Lung microvascular endothelial cell (primary cell): ENCODE measurements at regions not wholly inside any gene's neighbourhood (a gene's known extent, or its start where the extent isn't known, plus 50 kb on each side); places are given as distances from the start of the nearest gene placed in this dataset.
A peak's percentile ranks its signal among the peaks of the same experiment; 100 is the strongest.
"Not testable (repeated sequence)": the region's sequence is repeated elsewhere in the genome, so short reads cannot be mapped to it uniquely, and the experiment has no call there.

Experiments used
- DNase-seq, 2 donors: peaks; one replicate each; pipeline versions ENCODE4 v3.0.0 to v3.0.0-alpha.2; 2010; ENCODE audit warnings: low read depth in 2 of 2

DNA sequence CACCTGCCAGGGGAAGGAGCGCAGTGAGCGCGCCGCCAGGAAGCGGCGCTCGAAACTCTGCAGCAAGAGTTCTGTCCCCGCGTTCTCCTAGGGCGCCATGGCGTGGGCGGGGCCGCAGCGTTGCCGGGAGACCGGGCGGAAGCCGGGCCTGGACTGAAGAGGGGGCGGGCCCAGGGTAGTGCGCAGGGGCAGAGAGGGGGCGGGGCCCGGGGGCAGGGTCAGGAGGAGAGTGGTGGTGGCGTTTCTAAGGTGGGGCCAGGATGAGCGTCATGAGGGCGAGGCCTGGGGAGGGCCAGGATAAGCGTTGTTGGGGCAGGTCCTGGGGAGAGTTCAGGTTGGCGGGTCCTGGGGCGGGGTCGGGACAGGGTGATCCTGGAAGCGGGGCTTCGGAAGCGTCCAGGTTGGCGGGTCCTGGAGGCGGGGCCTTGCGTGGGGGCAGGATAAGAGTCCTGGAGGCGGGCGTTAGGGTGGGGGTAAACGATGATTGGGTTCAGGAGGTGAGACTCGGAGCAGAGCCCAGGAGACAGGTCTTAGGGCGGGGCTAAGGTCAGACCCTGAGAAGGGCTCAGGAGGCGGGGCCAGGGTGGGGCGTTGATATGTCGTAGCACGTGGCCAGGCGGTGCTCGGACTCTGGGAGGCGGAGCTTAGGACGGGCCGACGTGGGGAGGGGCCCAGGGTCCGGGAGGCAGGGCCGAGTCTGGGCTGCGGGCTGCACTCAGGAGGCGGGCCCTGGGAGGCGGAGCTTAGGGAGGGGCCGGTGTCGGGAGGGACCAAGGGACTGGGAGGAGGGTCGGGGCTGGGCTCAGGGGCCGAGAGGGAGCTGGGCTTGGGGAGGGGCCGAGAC, 189.4 kb downstream of the ADRA2C start:
- peak; percentile 98 to 99 for DNase-seq

DNA sequence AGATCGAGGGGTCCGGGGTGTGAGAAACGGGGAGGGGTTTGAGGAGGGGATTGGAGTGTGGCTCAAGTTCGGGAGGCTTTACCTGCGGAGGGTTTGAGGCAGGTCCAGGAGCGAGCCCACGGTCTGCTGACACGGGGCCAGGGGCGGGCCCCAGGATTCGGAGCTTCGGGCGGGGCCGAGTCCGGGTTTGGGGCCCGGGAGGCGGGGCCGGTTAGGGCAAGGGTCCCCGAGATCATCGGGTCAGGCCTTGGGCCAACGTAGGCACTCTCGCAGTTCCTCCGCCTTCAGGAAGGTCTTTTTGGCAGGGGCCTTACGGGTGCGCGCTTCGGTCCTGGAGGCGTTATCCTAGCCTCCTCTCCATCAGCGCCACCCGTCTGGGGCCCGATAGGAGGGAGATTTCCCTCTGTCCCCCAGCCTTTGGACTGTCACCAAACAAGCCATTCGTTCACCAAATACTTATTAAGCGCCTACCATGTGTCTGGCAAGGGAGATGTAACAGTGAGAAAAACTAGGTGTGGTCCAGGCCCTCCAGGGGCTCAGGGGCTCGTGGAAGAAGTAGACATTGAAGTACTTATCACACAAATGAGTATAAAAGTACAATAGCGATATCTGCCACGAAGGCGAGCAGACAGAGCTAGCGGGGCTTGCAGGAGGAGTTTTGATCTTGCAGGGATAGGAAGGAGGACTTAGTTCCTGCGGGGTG, 190.1 kb downstream of the ADRA2C start:
- not testable (repeated sequence) for DNase-seq

DNA sequence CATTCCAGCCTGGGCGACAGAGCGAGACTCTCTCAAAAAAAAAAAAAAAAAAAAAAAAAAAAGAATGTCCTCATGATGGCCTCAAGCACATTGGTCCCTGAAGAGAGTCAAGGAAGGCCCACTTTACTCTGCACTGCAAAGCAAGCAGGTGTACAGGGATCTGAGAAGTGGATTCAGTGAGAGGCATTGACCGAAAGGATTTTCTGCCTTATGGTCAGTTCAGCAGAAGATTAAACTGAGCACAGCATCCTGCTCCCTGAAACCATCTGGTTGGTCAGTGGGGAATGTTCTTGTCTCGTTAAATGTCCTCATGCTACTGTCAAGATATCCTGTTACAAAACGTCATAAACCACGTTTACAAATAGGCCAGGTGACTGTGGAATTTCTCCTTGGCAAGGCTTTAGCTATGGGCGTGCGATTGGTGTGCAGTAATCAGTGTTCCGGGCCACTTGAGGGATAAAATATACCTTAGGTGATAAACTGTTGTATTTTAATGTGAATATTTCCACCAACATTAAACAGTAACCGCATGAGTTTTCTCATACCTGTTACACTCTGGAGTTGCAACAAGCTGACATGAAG, 195.0 kb downstream of the ADRA2C start:
- not testable (repeated sequence) for DNase-seq

DNA sequence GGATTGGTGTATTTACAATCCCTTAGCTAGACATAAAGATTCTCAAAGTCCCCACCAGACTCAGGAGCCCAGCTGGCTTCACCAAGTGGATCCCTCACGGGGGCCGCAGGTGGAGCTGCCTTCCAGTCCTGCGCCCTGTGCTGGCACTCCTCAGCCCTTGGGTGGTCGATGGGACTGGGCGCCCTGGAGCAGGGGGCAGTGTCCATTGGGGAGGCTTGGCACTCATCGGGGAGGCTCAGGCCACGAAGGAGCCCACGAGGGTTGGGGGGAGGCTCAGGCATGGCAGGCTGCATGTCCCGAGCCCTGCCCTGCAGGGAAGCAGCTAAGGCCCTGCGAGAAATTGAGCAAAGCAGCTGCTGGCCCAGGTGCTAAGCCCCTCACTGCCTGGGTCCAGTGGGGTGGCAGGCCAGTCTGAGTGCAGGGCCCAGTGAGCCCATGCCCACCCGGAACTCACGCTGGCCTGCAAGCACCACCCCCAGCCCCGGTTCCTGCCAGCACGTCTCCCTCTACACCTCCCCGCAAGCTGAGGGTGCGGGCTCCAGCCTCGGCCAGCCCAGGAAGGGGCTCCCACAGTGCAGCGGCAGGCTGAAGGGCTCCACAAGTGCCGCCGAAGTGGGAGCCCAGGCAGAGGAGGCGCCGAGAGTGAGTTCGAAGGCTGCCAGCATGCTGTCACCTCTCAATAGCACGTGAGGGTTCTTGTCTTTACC, 198.5 kb downstream of the ADRA2C start:
- not testable (repeated sequence) for DNase-seq

DNA sequence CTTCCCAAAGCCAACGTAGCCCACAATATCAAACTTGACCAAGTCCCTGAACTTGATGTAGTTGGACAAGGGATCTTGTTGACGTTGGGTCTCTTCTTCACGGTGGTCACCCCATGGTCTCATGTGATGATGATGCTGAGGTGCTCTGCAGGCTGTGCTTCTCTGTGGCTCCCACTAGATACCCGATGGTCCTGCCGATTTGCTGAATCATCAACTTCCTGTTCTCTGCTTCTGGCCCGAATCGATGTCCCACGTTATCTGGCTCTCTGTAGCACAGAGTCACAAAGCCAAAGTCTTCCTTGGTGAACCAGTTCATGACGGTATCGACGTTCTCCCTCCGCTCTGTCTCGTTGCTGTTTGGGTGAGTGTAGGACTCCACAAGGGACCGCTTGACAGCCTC, 201.0 kb downstream of the ADRA2C start:
- not testable (repeated sequence) for DNase-seq

DNA sequence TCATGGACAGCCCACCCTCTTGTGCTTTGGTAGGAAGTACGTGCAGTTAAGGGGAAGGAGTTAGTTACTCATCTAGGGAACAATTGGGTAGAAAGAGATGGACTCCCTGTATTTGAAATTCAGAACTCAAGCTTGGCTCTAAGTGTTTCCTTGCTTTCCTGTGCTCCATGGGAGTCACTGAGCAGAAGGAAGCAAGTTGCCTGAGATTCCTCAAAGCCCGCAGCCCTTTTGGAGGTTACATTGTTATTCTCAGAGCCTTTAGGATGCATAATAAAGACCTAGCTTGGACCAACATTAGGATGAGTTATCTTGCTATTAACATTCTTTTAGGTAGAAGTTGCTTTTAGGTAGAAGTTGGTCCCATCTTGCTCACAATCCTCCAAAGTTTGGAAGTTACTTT, 206.4 kb downstream of the ADRA2C start:
- DNase-seq, result not testable (repeated sequence)

DNA sequence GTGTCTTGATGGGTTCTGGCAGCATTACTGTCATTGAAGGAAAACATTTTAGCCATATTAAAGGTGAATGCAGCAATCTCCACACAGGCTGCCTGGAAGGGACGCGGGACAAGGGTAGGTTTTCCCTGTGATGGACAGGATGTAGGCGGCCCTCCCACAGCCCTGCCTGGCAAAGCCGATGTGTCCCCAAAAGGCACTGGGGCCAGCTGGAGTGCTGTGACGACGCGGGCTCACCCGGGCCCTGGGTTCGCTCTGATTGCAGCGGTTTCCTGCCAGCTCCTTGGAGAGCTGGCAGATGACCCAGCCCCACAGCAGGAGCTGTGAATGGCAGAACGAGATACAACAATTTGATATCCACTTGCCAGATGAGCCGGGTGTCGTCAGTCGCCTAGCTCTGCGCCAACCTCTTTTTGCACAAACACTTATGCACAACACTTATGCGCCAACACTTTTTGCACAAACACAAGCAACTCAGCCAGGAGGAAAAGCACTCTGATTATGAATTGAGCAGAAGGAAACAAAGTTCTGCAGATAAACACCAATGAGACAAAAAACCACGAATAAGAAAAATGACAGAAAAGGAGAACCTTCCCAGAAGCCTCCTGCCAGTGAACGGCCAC, 207.5 kb downstream of the ADRA2C start:
- not testable (repeated sequence) for DNase-seq

DNA sequence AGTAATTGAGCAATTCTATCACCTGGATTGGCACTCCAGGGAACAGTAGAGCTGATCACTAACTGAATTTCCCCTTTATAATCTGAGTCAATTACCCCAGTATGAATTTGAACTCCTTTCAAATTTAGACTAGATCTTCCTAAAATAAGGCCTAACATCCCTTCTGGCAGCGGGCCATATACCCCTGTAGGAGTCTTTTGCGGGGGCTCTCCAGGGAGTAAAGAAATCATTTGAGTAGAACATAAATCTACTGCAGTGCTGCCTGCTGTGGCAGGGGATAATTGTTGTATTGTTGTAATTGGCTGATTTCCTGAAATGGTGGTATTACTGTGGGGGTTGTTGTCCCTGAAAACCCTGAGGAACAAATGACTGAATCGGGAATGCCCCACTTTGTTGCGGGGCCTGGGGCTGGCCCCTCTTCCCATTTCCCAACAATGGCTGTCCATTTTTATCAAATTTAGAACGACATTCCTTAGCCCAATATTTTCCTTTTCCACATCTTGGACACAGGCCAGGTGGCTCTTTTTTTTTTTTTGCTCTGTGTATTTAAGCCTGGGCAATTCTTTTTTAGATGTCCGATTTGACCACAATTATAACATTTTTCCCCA, 217.4 kb downstream of the ADRA2C start:
- DNase-seq, result peak; percentile 35 to 77

DNA sequence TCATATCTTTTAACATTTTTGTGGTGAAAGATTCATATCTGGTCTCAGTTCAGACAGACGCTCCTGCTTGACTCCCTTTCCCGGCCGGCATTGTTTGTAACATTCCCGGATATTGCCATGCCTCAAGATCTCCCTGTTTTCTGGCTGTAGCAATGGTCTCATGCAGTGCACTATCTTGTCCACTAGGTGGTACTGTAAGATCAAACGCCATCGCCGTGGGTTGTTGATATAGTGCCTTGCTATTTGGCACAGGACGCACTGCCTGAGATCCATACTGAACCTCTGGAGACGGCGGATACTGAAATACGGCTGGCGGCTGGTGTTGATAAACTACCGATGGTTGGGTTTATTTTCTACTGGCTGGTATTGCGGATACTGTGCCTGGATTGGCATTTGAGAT, 218.6 kb downstream of the ADRA2C start:
- DNase-seq, result not testable (repeated sequence)

DNA sequence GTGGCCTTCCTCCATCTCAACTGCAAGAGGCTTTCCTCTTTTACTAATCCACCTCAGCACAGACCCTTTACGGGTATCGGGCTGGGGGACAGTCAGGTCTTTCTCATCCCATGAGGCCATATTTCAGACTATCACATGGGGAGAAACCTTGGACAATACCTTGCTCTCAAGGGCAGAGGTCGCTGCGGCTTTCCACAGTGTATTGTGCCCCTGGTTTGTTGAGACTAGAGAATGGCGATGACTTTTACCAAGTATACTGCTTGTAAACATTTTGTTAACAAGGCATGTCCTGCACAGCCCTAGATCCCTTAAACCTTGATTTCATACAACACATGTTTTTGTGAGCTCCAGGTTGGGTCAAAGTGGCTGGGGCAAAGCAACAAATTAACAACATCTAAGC, 220.2 kb downstream of the ADRA2C start:
- not testable (repeated sequence) for DNase-seq

DNA sequence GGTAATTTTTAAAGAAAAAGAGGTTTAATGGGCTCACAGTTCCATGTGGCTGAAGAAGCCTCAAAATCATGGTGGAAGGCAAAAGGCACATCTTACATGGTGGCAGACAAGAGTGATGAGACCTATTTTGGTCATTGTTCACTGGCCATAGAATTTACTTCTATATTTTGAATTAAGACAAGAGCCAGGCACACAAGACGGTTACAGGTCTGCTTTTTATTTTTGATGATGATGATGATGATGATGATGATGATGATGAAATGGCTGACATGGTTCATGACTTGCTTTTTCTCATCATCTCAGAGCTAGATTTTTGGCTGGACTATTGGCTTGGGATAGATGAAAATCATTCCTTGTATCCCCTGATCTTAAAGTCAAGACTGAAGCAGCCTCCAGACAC, 229.3 kb downstream of the OTOP1 start:
- not testable (repeated sequence) for DNase-seq

DNA sequence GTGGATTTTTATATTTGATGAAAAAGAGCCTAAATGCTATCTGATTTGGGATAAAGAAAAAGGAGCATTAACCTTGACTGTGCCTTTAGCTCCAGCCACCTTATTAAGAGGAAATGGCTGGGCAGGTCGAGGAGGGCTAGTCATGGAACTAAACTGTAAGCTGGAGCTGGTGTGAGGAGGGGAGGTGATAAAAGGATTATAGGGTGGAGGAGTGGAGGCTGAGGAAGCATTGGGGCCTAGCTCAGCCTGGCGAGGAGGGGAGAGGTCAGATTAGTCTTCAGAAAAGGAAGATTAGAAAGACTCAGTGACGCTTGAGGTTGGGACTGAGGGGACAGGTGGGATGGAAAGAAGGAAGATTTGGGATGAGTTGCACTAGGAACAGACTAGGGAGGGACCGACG, 222.7 kb downstream of the OTOP1 start:
- DNase-seq, result not testable (repeated sequence)

DNA sequence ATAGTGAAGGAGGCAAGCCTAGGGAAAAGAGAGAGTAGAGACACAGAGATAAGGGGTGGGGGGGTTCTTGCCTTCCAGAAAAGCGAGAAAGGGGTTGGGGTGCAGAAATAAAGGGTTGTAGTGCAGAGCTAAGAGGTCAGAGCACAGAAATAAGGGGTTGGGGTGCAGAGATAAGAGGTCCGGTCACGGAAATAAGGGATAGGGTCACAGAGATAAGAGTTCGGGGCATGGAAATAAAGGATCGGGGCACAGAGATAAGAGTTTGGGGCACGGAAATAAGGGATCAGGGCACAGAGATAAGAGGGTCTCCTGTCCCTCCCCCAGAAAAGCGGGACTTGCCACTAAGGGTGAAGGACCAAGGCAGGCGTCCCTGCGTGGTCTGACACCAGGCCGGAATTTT, 222.0 kb downstream of the OTOP1 start:
- not testable (repeated sequence) for DNase-seq

DNA sequence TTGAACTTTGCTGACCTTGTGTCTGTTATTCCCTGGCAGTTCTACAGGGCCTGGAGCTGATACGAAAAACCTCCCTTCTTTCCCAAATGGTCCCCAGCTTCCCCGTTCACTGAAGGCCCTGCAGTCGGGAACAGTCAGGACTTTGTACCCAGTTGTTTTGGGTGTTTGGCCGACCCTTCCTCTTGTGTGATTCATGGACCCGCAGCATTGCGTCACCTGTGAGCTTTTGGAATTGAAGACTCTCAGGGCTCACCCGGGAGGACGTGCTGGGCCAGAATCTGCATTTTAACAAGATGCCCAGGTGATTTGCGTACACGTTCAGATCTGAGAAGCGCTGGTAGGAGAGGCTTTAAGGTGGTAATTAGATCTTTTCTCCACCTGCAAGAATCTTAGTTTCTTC, 220.4 kb downstream of the OTOP1 start:
- not testable (repeated sequence) for DNase-seq

DNA sequence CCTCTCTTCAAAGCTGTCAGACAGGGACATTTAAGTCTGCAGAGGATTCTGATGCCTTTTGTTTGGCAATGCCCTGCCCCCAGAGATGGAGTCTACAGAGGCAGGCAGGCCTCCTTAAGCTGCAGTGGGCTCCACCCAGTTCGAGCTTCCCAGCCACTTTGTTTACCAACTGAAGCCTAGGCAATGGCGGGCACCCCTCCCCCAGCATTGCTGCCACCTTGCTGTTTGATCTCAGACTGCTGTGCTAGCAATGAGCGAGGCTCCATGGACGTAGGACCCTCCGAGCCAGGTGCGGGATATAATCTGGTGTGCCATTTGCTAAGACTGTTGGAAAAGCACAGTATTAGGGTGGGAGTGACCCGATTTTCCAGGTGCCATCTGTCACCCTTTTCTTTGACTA, 207.7 kb downstream of the OTOP1 start:
- DNase-seq, result not testable (repeated sequence)

DNA sequence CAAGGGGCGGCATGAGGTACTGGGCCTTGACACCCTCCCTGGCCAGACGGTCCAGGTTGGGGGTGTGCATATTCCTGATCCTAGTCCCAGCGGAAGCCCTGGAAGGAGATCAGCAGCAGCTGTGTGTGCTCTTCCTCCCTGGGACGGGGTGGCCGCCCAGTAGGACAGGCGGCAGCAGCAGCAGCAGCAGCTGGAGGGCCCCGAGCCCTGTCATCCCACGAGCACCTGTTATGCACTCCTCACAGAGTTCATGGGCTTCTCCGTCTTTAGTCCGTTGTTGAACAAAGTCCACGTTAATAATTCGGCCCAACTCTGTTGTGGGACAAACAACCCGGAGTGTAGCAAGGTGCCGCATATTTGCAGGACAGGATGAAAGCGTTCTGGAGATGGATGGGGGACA, 205.6 kb downstream of the OTOP1 start:
- not testable (repeated sequence) for DNase-seq

DNA sequence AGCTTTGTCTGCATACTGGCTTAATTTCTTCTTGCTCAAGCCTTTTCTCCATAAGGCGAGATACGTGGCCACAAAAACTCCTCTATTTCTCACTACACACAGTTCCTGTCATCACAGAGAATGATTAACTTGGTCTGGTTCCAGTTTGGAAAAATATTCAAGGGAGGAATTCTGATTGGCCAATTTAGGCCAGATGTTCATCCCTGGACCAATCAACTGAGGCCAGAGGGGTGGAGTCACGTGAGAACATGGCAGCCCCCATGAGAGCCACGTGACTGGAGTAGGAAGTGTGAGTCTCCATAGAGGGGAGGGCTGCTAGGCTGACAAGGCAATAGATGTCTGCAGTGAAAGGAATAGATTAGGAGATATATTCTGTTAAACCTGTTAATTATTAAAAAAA, 200.0 kb downstream of the OTOP1 start:
- peak; percentile 4 for DNase-seq

DNA sequence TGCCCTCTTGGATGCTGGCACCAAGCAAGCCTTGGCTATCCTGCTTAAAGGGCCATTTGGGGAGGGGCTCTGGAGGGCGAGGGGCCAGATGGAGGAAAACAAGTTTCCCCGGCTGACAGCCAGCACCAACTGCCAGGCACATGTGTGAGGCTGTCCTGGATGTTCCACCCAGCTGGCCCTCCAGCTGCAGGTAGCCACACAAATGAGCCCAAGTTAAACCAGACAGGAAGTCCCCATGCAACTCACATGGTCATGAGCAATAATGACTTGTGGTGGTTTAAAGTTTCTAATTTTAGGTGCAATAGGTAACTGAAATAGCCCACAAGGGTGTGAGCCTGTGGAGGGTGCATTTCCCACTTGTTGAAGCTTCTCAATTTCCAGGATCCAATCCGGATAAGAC, 198.0 kb downstream of the OTOP1 start:
- DNase-seq, result not testable (repeated sequence)

DNA sequence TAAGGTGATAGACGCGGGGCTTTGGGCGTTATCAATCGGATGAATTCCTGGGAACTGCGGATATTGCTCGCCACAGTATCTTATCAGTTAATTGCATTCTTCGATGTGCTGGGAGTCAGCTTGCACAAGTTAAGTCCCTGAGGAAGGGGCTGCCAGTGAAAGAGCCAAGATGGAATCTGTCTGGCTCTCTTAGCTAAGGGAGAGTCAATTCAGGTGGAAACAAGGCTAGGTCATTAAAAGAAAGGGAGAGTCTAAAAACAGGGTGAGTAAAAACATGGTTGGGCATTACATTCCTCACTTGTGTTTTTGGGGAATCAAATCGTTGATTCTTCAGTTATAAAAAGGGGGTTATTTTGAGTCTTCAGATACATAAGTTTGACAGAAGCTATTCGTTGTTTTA, 196.2 kb downstream of the OTOP1 start:
- not testable (repeated sequence) for DNase-seq

DNA sequence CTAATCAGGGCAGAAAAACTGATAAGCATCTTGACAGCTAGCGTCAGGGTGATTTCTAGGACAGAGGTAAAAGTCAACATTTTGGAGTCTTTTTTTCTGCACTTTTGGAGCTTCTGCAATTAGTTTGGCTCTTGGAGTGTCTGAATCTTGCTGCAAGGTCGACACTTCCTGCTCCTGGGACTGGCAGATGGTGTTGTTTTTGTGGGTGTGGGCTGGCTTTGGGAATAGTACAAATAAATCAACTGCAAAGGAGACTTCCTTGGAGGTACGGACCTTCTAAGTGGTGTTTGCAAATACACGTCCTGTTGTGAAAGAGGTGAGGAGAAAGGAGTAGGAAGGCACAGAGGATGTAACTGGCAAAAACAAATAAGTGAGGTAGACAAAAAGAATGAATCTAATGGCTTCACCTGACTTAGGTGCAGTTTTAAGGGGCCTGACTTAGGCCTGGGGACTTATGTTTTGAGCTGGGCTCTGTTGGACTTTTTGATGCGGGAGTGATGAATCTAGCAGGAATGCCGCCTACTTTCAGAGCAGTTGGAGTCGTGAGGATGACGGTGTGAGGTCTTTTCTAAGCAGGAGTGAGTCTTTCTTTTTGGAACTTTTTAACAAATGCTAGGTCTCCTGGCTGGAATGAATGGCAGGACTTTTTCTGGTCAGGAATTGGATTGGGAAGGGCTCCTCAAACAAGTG, 195.1 kb downstream of the OTOP1 start:
- DNase-seq, result not testable (repeated sequence)
